NCI-H2171 treated with DMSO at 0.1 percent for 48 hours (cell line): ENCODE measurements at regions not wholly inside any gene's neighbourhood (a gene's known extent, or its start where the extent isn't known, plus 50 kb on each side); places are given as distances from the start of the nearest gene placed in this dataset.

Source experiments
- DNase-seq: peaks from one replicate; lab custom pipeline; 2025; lab: John Stamatoyannopoulos, UW

DNA sequence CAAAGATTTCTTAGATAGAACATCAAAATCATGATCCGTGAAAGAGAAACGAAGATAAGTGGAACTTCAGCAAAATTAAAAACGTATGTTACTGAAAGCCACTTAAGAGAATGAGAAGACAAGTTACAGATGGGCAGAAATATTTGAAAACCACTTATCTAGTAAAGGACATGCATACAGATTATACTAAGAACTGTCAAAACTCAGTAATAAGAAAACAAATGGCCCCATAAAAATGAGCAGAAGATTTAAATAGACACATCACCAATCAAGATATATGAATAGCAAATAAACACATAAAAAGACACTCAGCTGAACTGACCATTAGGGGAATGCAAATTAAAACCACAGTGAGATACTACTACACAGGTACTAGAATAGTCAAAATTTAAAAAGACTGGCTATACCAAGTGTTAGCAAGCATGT is 343.7 kb downstream of the PTEN start:
- DNase-seq: no peak

DNA sequence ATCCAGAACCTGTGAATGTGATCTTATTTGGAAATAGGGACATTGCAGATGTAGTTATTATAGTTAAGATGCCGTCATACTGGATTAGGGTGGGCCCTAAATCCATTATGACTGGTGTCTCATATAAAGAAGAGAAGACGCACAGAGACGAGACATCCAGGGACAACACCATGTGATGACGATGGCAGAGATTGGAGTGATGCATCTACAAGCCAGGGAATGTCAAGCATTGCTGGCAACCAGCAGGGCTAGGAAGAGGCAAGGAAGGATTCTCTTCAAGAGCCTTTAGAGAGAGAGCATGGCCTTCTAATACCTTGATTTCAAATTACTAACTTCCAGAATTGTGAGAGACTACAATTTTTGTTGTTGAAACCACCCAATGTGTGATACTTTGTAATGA is 345.8 kb downstream of the PTEN start:
- DNase-seq: no peak

GRCh38 chr10:88209837-88210561 is 346.6 kb downstream of the PTEN start:
- DNase-seq: no peak

- no peak for DNase-seq
These were observed 347.8 kb downstream of the PTEN start for GRCh38 chr10:88211230-88211629.

DNA sequence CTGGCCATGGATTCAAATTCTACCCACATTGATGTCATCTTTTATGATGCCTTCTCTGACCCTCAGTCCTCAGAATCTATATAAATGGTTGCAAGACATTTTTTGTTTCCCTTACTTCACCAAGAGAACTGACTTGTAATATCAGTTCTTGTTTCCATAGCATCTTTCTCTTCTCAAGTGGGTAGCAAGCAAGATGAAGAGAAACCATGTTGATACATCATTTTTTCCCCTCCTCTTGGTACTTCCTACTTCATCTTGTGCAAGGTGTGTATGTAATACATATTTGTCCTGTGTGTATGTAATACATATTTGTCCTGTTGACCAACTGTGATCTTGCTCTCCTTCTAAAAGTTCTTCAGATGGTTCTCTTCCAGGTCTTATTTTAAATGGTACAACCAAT is 348.6 kb downstream of the PTEN start:
- no peak for DNase-seq

- DNase-seq: no peak
These were observed 349.7 kb downstream of the PTEN start for GRCh38 chr10:88213065-88213605.

GRCh38 chr10:88216976-88217375 is 353.6 kb downstream of the PTEN start:
- no peak for DNase-seq

DNA sequence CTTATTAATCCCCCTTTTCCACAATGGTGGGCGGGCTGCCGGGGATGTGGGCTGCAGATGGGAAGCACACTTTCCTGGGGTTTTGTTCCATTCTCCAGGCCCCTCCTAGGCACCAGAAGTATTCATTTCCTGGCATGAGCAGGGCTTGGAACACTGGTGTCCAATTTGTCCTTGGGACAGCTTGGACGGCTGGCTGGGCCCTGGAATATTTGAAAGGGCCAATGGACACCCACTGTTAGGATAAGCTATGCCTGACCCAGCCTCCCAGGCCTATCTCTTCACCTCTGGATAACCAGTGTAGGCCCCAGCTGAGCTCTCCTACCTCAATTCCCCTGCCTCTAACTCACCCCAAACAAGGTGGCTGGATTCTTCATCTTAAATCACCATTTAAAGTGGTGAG is 354.9 kb downstream of the PTEN start:
- no peak for DNase-seq

GRCh38 chr10:88219753-88220152 is 356.3 kb downstream of the PTEN start:
- DNase-seq: no peak

- no peak for DNase-seq
These were observed 357.9 kb downstream of the PTEN start for GRCh38 chr10:88221010-88221973.

DNA sequence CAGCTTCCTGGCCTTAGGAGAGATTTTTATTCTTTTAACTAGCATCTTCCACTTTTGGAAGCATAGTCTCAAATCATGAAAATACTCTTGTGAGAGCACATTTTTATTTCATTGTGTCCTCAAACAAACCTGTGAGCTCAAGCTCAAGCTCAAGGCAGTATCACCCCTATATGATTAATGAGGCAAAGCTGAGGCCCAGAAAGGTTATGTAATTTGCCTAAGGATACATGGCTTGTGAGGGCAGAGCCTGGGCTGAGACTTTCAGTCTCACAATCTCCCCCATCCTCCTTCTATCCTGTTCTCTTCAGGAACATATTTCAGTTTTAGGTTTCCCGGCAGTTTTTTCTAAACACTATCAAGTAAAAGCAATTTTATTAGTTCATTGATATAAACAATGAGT is 359.5 kb downstream of the PTEN start:
- no peak for DNase-seq
